Breast epithelium (tissue), 4 donors: ENCODE measurements at regions not wholly inside any gene's neighbourhood (a gene's known extent, or its start where the extent isn't known, plus 50 kb on each side); places are given as distances from the start of the nearest gene placed in this dataset.
"Not testable (repeated sequence)": the region's sequence is repeated elsewhere in the genome, so short reads cannot be mapped to it uniquely, and the experiment has no call there.

Source experiments
- DNase-seq, 2 donors: peaks; one replicate each; pipeline ENCODE4 v3.0.0-alpha.2; 2019; ENCODE audit warnings: low spot score in 2 of 2
- H3K27ac ChIP-seq, 2 donors: fragments of 200-600 bp; sonication (generic) in 1 of 2; one replicate each; pipeline ENCODE4 v1.5.1; 2016 to 2019; ENCODE audit warnings: mild to moderate bottlenecking in 1 of 2
- H3K27me3 ChIP-seq, 2 donors: fragments of 200-600 bp; sonication (generic) in 1 of 2; one replicate each; pipeline versions ENCODE4 v1.5.1 to v1.6.0; 2017 to 2019; ENCODE audit warnings: control low read depth in 1 of 2, mild to moderate bottlenecking in 1 of 2
- H3K36me3 ChIP-seq: fragments of 200-600 bp; one replicate; pipeline ENCODE4 v1.5.1; 2019
- H3K4me1 ChIP-seq, 2 donors: fragments of 200-600 bp; sonication (generic); one replicate each; pipeline ENCODE4 v1.5.1; 2016 to 2019; ENCODE audit warnings: control low read depth in 1 of 2
- H3K4me3 ChIP-seq, 3 donors: fragments of 200-600 bp; sonication (generic); 1 replicate in 2 of 3; 2 replicates in 1 of 3; pipeline ENCODE4 v1.5.1; 2016 to 2019; ENCODE audit warnings: mild to moderate bottlenecking in 3 of 3, moderate library complexity in 2 of 3
- H3K9me3 ChIP-seq, 2 donors: fragments of 200-600 bp; sonication (generic) in 1 of 2; one replicate each; pipeline ENCODE4 v1.5.1; 2016 to 2019; ENCODE audit warnings: control low read depth in 1 of 2
- CTCF ChIP-seq, 3 donors: fragments of 450-650 bp; IDR thresholded peaks; one replicate each; pipeline ENCODE4 v1.5.1; 2016 to 2017; ENCODE audit warnings: antibody characterized with exemption in 3 of 3, mild to moderate bottlenecking in 3 of 3, moderate library complexity in 3 of 3
- POLR2A ChIP-seq: fragments of 450-650 bp; IDR thresholded peaks from one replicate; pipeline ENCODE4 v1.6.1; 2016; ENCODE audit warnings: antibody characterized with exemption, mild to moderate bottlenecking, moderate library complexity
- POLR2AphosphoS5 ChIP-seq, 3 donors: sonication (generic); formaldehyde crosslinking; IDR thresholded peaks; one replicate each; pipeline ENCODE4 v1.6.1; 2017; ENCODE audit warnings: antibody characterized with exemption in 3 of 3
- intact Hi-C: fragments of 100-400 bp; cut with DNase I; formaldehyde crosslinking; loops from one replicate; pipeline ENCODE4 v1.15.1; 2023; ENCODE audit warnings: low total_unique reads

DNA sequence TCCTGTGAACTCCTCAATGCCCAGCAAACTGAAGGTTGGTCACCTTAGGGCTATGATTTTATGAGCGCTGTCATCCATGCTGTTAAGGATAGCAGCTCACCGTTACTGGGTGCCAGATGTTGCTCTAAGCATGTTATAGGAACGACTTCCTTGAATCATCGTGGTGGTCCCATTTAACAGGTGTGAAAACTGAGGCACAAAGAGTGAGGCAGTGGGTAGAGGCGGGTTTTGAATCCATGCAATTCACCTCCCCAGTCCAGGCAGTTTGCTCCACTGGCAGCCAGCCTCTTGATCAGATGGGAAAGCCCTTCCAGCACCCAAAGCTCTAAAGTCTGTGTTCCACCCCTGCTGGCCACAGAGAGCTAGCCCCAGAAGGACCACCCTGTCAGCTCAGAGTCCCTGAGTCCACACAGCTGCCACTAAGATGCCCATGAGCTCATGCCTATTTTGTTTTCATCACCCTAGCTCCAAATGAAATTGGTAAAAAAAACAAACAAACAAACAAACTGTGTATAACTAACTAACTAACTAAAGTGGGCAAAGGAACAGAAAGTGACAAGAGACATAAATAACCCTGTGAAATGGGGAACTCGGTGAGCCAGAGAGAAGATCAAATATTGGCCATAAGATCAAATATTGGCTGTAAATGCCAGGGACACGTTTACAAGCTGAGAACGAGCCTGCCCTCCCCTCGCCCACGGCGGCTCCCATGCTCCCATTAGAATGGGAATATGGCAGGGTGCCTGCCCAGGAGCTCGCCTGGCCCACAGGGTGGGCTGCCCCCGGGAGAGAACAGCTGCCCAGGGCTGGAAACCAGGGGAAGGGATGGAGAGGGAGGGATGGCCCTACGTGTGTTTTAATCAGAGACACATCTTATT lies 72.3 kb upstream of the RFLNA start:
- no peaks in the 10 kb centered on the region for H3K9me3 ChIP-seq
- H3K4me3 ChIP-seq, result no peak overlapping the region
- no peaks in the 10 kb centered on the region for H3K27me3 ChIP-seq
- intact Hi-C loops, result no loop called here
- H3K27ac ChIP-seq, result no peak overlapping the region
- no peaks in the 10 kb centered on the region for H3K36me3 ChIP-seq
- TF ChIP-seq POLR2AphosphoS5 (IDR thresholded peaks at IDR 0.05), result no peak
- no peak for TF ChIP-seq POLR2A
- TF ChIP-seq CTCF (IDR thresholded peaks at IDR 0.05), result no peak
- no peak for DNase-seq
- no peaks in the 10 kb centered on the region for H3K4me1 ChIP-seq

GRCh38 chr12:124223733-124224138 lies 71.2 kb upstream of the RFLNA start:
- DNase-seq, H3K9me3 ChIP-seq, H3K27me3 ChIP-seq, H3K4me3 ChIP-seq, H3K36me3 ChIP-seq, intact Hi-C loops, H3K4me1 ChIP-seq, H3K27ac ChIP-seq: not testable (repeated sequence)

DNA sequence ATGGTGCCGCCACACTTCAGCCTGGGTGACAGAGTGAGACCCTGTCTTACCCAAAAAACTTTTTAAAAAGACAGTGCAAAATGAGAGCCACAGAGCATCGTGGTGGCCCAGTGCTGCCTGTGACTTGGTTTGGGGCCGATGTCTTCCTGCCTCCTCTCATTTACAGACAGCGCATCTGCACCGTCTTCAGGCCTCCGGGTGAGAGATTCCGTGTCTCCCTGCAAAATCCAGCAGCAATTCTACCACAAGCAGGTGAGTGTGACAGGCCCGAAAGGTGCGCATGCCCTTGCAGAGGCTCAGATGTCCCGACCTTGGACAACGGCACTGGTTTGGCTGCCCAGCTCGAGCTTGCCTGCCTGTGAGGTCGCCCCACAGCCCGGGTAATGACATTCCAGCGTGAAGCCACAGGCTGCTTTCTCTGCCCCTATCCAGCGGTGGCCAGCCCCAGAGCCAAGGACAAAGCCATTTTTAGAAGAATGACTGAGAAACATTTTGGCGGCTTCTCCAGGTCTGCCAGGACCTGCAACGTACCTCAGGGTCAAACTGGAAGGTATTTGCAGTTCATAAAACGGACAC lies 70.3 kb upstream of the RFLNA start:
- peak in 1 of 2 donors; percentile 35 for DNase-seq
- TF ChIP-seq POLR2A, result no peak
- no peak for TF ChIP-seq CTCF (IDR thresholded peaks at IDR 0.05)
- no peak for TF ChIP-seq POLR2AphosphoS5 (IDR thresholded peaks at IDR 0.05)
- Histone ChIP-seq H3K4me1 (no peaks in the 10 kb centered on the region), H3K27ac (no peak overlapping the region), H3K36me3 (no peaks in the 10 kb centered on the region), H3K27me3 (no peaks in the 10 kb centered on the region), H3K4me3 (no peak overlapping the region), H3K9me3 (no peaks in the 10 kb centered on the region)
- intact Hi-C loops, result no loop called here

- Histone ChIP-seq H3K36me3 (no peaks in the 10 kb centered on the region), H3K9me3 (no peaks in the 10 kb centered on the region), H3K4me3 (no peak overlapping the region), H3K4me1 (no peaks in the 10 kb centered on the region), H3K27ac (no peak overlapping the region), H3K27me3 (no peaks in the 10 kb centered on the region)
- TF ChIP-seq POLR2A, result no peak
- no peak for TF ChIP-seq CTCF (IDR thresholded peaks at IDR 0.05)
- TF ChIP-seq POLR2AphosphoS5 (IDR thresholded peaks at IDR 0.05), result no peak
- intact Hi-C loops, result no loop called here
- no peak for DNase-seq
These were observed 69.2 kb upstream of the RFLNA start for GRCh38 chr12:124225730-124226129.

DNA sequence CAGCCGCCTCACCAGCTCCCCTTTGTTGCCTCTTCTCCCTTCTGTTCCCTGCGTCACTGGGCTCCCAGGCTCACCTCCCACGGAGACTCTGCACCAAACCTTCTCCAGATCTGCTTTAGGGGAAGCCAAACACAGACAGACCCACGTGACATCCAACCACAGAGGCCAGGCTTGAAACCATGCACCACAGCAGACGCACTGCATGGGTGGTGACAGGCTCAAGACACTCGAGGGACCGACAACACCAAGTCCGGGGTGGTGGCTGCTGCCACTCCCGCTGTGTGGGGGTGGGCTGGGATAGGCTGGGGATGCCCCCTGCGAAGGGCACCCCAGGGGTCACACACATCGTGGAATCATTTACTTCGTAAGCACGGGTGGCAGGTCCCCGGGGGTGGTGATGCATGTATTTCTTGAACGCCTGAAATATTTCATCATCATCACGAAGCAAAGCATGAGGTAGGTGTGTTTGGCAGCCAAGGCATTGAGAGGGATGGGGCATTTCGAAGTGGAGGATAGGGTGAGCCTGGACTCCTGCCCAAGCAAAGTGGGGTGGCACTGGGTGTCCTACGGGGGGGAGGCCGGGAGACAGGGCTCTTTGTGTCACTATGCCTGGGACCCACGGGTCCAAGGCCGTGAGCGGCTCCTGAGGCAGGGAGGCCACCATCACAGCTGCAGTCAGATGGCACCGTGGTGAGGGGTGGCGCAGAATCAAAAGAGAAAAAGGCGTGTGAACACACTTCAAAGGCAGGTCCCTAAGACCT lies 66.8 kb upstream of the RFLNA start:
- H3K27ac ChIP-seq, result no peak overlapping the region
- H3K4me1 ChIP-seq, result no peaks in the 10 kb centered on the region
- TF ChIP-seq POLR2A, result no peak
- TF ChIP-seq CTCF (IDR thresholded peaks at IDR 0.05), result no peak
- TF ChIP-seq POLR2AphosphoS5 (IDR thresholded peaks at IDR 0.05), result no peak
- DNase-seq, result no peak
- intact Hi-C loops, result no loop called here
- H3K9me3 ChIP-seq, result no peaks in the 10 kb centered on the region
- H3K27me3 ChIP-seq, result no peaks in the 10 kb centered on the region
- H3K36me3 ChIP-seq, result no peaks in the 10 kb centered on the region
- no peak overlapping the region for H3K4me3 ChIP-seq
